ENCODE measurements at regions not wholly inside any gene's neighbourhood (a gene's known extent, or its start where the extent isn't known, plus 50 kb on each side); places are given as distances from the start of the nearest gene placed in this dataset.

DNA sequence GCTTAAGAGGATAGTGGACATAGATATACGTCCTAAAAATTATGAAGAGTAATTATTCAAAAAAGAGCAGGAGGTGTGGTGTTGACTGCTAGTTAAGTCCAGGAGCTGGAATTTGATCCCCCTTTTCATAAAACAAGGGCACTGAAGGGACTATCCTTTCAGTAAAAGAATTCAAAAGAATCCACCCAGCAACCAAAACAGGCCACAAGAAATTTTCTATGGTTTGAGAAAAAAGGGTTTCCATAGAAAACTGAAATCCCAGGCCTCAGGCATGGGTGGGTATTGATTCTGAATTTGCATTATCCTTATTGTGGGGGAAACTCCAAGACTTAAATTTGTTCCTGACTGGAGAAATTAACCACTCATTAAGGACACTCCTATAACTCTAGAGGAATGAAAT lies 269.0 kb upstream of the MPDZ start:
- H3K4me1 ChIP-seq (ENCODE audit: insufficient read depth, low read length), result no peaks in the 10 kb centered on the region
- H3K9me3 ChIP-seq (ENCODE audit: control insufficient read depth in 1 of 2, low read length in 2 of 2), result no peaks in the 10 kb centered on the region
- no peak overlapping the region for H3K27ac ChIP-seq (ENCODE audit: low read depth, low read length)
- ChIA-PET POLR2A (ENCODE audit: partially characterized antibody) (no interaction called here), CTCF (ENCODE audit: partially characterized antibody) (no interaction called here)
- H3K36me3 ChIP-seq (ENCODE audit: insufficient read depth, low read length), result no peaks in the 10 kb centered on the region
- no peaks in the 10 kb centered on the region for H3K4me1 Mint-ChIP-seq
- no peaks in the 10 kb centered on the region for H3K36me3 Mint-ChIP-seq
- H3K4me3 ChIP-seq (ENCODE audit: low read length in 2 of 2), result no peak overlapping the region
- intact Hi-C loops (cut with micrococcal nuclease), result no loop called here
- DNase-seq, result no peak
- no peak overlapping the region for H3K27ac Mint-ChIP-seq
- no peaks in the 10 kb centered on the region for H3K27me3 ChIP-seq (ENCODE audit: insufficient read depth, low read length)
- no peaks in the 10 kb centered on the region for H3K27me3 Mint-ChIP-seq
- peaks cover 0 to 31% (median 6%) of the 10 kb centered on the region in 8 donors for H3K9me3 Mint-ChIP-seq
- no peak overlapping the region for H3K4me3 Mint-ChIP-seq

DNA sequence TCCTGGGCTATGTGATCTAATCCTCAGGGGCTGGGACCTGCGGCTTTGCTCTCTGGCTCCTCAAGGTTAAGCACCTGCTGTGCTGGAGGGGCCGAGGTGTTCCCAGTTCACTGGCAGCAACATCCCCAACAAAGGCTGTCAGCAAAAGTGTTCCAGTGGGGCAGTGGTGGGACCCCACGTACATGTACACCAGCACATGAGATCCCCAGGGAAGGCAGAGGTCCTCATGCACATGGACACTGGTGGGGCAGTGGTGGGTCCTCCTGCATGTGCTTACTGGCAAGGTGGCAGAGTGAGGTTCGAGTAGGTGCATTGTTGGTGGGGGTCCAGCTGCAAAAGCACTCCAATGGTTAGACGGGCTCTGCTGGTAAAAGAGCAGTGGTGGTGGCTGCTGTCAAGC lies 255.6 kb upstream of the MPDZ start:
- H3K4me1 Mint-ChIP-seq, result no peaks in the 10 kb centered on the region
- CTCF ChIA-PET (ENCODE audit: partially characterized antibody), result no interaction called here
- no peaks in the 10 kb centered on the region for H3K27me3 ChIP-seq (ENCODE audit: insufficient read depth, low read length)

DNA sequence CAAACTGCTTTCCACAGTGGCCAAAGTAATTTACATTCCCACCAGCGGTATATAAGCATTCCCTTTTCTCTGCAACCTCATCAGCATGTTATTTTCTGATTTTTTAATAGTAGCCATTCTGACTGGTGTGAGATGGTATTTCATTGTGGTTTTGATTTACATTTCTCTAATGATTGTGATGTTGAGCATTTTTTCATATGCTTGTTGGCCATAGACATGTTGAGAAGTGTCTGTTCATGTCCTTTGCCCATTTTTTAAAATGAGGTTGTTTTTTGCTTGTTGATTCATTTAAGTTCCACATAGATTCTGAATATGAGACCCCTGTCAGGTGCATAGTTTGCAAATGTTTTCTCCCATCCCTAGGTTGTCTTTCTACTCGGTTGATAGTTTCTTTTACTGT lies 254.5 kb upstream of the MPDZ start:
- no peak for DNase-seq
- H3K4me3 Mint-ChIP-seq, result no peak overlapping the region
- intact Hi-C loops (cut with micrococcal nuclease), result no loop called here
- ChIA-PET CTCF (ENCODE audit: partially characterized antibody) (no interaction called here), POLR2A (ENCODE audit: partially characterized antibody) (no interaction called here)
- H3K27ac ChIP-seq (ENCODE audit: low read depth, low read length), result no peak overlapping the region
- no peaks in the 10 kb centered on the region for H3K27me3 ChIP-seq (ENCODE audit: insufficient read depth, low read length)
- H3K36me3 ChIP-seq (ENCODE audit: insufficient read depth, low read length), result no peaks in the 10 kb centered on the region
- H3K9me3 Mint-ChIP-seq, result peaks cover 0 to 8% (median 3%) of the 10 kb centered on the region in 8 donors
- no peaks in the 10 kb centered on the region for H3K27me3 Mint-ChIP-seq
- H3K4me3 ChIP-seq (ENCODE audit: low read length in 2 of 2), result no peak overlapping the region
- no peak overlapping the region for H3K27ac Mint-ChIP-seq
- H3K36me3 Mint-ChIP-seq, result no peaks in the 10 kb centered on the region
- H3K4me1 ChIP-seq (ENCODE audit: insufficient read depth, low read length), result no peaks in the 10 kb centered on the region
- H3K9me3 ChIP-seq (ENCODE audit: control insufficient read depth in 1 of 2, low read length in 2 of 2), result no peaks in the 10 kb centered on the region
- H3K4me1 Mint-ChIP-seq, result no peaks in the 10 kb centered on the region

More for the DNA sequence above, 255.6 kb upstream of the MPDZ start:
- H3K9me3 ChIP-seq (ENCODE audit: control insufficient read depth in 1 of 2, low read length in 2 of 2), result no peaks in the 10 kb centered on the region
- POLR2A ChIA-PET (ENCODE audit: partially characterized antibody), result no interaction called here
- no peak overlapping the region for H3K4me3 ChIP-seq (ENCODE audit: low read length in 2 of 2)
- H3K9me3 Mint-ChIP-seq, result peaks cover 0 to 9% (median 3%) of the 10 kb centered on the region in 8 donors
- no peak overlapping the region for H3K27ac ChIP-seq (ENCODE audit: low read depth, low read length)
- intact Hi-C loops (cut with micrococcal nuclease), result no loop called here
- H3K4me3 Mint-ChIP-seq, result no peak overlapping the region
- H3K36me3 ChIP-seq (ENCODE audit: insufficient read depth, low read length), result no peaks in the 10 kb centered on the region
- H3K36me3 Mint-ChIP-seq, result no peaks in the 10 kb centered on the region
- no peaks in the 10 kb centered on the region for H3K4me1 ChIP-seq (ENCODE audit: insufficient read depth, low read length)
- no peak overlapping the region for H3K27ac Mint-ChIP-seq
- DNase-seq, result no peak
- H3K27me3 Mint-ChIP-seq, result no peaks in the 10 kb centered on the region

DNA sequence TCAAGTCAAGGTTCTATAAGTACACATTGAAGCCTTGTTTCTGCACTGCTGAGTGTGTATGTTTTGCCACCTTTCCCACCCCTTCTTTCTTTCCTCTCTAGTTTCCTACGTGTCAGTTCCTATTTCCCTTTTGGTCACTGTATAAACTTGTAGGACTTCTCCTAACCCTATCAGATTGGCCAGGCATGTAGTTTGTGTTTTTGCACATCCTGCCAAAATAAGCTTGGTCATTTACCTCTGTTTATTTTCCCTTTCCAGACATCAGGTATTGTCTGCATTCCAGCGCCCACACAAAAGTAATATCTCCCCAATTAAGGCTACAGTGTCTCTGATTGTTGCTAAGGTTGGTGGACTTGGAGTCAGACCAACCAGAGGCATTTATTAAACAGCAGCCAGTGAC lies 252.9 kb upstream of the MPDZ start:
- H3K27ac ChIP-seq (ENCODE audit: low read depth, low read length), result no peak overlapping the region
- DNase-seq, result no peak
- no peaks in the 10 kb centered on the region for H3K36me3 ChIP-seq (ENCODE audit: insufficient read depth, low read length)
- H3K4me1 ChIP-seq (ENCODE audit: insufficient read depth, low read length), result no peaks in the 10 kb centered on the region
- intact Hi-C loops (cut with micrococcal nuclease), result no loop called here
- Mint-ChIP-seq H3K4me1 (no peaks in the 10 kb centered on the region), H3K27me3 (no peaks in the 10 kb centered on the region), H3K36me3 (no peaks in the 10 kb centered on the region), H3K4me3 (no peak overlapping the region), H3K9me3 (peaks cover 0 to 8% (median 3%) of the 10 kb centered on the region in 8 donors), H3K27ac (no peak overlapping the region)
- no peak overlapping the region for H3K4me3 ChIP-seq (ENCODE audit: low read length in 2 of 2)
- ChIA-PET POLR2A (ENCODE audit: partially characterized antibody) (no interaction called here), CTCF (ENCODE audit: partially characterized antibody) (no interaction called here)
- no peaks in the 10 kb centered on the region for H3K27me3 ChIP-seq (ENCODE audit: insufficient read depth, low read length)
- H3K9me3 ChIP-seq (ENCODE audit: control insufficient read depth in 1 of 2, low read length in 2 of 2), result no peaks in the 10 kb centered on the region

DNA sequence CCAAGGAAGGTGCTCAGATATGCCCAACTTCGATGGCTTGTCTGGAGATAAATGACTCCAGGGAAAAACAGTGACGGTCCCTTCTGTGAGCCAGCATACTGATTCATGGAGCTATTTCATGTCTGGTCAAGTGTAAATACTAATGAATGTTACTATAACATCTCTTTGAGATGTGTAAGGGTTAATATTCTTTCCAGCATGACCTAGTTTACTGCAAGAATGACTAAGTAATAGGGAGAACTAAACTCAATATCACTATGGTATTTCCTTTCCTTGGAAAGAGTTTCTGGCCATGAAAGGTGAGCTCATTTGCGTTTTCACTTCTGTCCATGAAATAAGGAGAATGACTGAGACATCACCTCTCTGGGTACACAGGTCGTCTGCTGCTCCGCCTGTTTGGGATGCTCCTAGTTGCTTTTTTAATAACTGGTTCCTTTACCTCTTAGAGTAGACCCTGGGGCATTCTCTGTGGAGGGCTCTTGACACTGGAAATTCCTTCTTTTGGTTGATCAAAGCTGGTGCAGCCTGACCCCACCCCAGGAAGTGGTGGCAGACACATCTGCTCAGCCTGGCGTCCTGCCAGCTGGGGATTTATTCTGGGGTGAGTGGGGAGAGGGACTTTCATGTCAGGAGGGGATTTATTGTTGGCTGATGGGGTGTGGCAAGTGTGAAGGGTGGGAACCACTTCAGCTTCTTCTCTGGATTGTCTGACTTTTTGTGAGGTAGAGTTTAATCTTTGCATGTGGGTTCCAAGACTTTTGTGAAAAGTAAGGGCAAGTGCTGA lies 250.0 kb upstream of the MPDZ start:
- no peaks in the 10 kb centered on the region for H3K27me3 Mint-ChIP-seq
- H3K27ac Mint-ChIP-seq, result no peak overlapping the region
- DNase-seq, result no peak
- Histone ChIP-seq H3K4me3 (ENCODE audit: low read length in 2 of 2) (no peak overlapping the region), H3K27ac (ENCODE audit: low read depth, low read length) (no peak overlapping the region), H3K9me3 (ENCODE audit: control insufficient read depth in 1 of 2, low read length in 2 of 2) (no peaks in the 10 kb centered on the region), H3K4me1 (ENCODE audit: insufficient read depth, low read length) (no peaks in the 10 kb centered on the region), H3K36me3 (ENCODE audit: insufficient read depth, low read length) (no peaks in the 10 kb centered on the region), H3K27me3 (ENCODE audit: insufficient read depth, low read length) (no peaks in the 10 kb centered on the region)
- POLR2A ChIA-PET (ENCODE audit: partially characterized antibody), result no interaction called here
- H3K4me1 Mint-ChIP-seq, result no peaks in the 10 kb centered on the region
- intact Hi-C loops (cut with micrococcal nuclease), result no loop called here
- peaks cover 0 to 8% (median 2%) of the 10 kb centered on the region in 8 donors for H3K9me3 Mint-ChIP-seq
- CTCF ChIA-PET (ENCODE audit: partially characterized antibody), result no interaction called here
- no peak overlapping the region for H3K4me3 Mint-ChIP-seq
- no peaks in the 10 kb centered on the region for H3K36me3 Mint-ChIP-seq

DNA sequence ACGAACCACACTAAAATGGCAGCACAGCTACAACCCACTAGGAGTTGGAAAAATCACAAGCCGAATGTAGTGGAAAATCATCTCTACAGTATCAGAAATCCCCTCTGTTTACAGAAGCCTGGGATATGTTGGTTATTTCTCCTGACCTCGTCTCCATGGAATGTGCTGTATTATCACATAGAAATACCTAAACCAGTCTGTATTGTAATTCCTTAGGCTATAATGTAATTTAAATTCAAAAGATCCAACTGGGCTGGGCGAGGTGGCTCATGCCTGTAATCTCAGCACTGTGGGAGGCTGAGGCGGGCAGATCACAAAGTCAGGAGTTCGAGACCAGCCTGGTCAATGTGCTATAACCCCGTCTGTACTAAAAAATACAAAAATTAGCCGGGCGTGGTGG lies 244.8 kb upstream of the MPDZ start:
- ChIA-PET POLR2A (ENCODE audit: partially characterized antibody) (no interaction called here), CTCF (ENCODE audit: partially characterized antibody) (no interaction called here)
- no peaks in the 10 kb centered on the region for H3K4me1 Mint-ChIP-seq
- no peaks in the 10 kb centered on the region for H3K27me3 Mint-ChIP-seq
- no peak overlapping the region for H3K27ac Mint-ChIP-seq
- peaks cover 0 to 4% (median under 1%) of the 10 kb centered on the region in 8 donors for H3K9me3 Mint-ChIP-seq
- Histone ChIP-seq H3K9me3 (ENCODE audit: control insufficient read depth in 1 of 2, low read length in 2 of 2) (no peaks in the 10 kb centered on the region), H3K36me3 (ENCODE audit: insufficient read depth, low read length) (no peaks in the 10 kb centered on the region), H3K4me3 (ENCODE audit: low read length in 2 of 2) (no peak overlapping the region), H3K27ac (ENCODE audit: low read depth, low read length) (no peak overlapping the region), H3K4me1 (ENCODE audit: insufficient read depth, low read length) (no peaks in the 10 kb centered on the region), H3K27me3 (ENCODE audit: insufficient read depth, low read length) (no peaks in the 10 kb centered on the region)
- H3K4me3 Mint-ChIP-seq, result no peak overlapping the region
- intact Hi-C loops (cut with micrococcal nuclease), result no loop called here
- no peaks in the 10 kb centered on the region for H3K36me3 Mint-ChIP-seq
- DNase-seq, result no peak

DNA sequence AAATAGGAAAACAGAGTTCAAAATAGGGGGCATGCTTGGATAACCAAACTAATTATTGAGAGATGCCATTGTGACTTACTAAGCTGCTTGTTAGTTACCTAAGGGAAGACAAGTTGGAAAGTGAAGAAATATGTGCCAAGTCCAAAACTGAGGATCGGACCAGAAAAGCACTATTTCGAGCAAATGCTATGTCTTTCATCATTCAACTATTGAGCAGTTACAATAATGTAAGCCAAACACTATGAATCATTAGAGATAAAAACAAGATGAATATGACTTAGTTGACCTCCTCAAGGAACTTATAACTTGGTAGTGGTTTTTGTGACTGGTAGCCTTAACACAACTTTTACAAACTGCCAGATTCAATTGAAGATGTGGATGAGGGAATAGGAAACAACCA lies 240.6 kb upstream of the MPDZ start:
- Mint-ChIP-seq H3K4me1 (no peaks in the 10 kb centered on the region), H3K27ac (no peak overlapping the region), H3K9me3 (peaks cover 0 to 13% (median 2%) of the 10 kb centered on the region in 8 donors), H3K4me3 (no peak overlapping the region), H3K27me3 (no peaks in the 10 kb centered on the region), H3K36me3 (no peaks in the 10 kb centered on the region)
- no peak overlapping the region for H3K27ac ChIP-seq (ENCODE audit: low read depth, low read length)
- intact Hi-C loops (cut with micrococcal nuclease), result no loop called here
- ChIA-PET POLR2A (ENCODE audit: partially characterized antibody) (no interaction called here), CTCF (ENCODE audit: partially characterized antibody) (no interaction called here)
- H3K36me3 ChIP-seq (ENCODE audit: insufficient read depth, low read length), result no peaks in the 10 kb centered on the region
- no peak for DNase-seq
- H3K9me3 ChIP-seq (ENCODE audit: control insufficient read depth in 1 of 2, low read length in 2 of 2), result no peaks in the 10 kb centered on the region
- no peaks in the 10 kb centered on the region for H3K27me3 ChIP-seq (ENCODE audit: insufficient read depth, low read length)
- no peaks in the 10 kb centered on the region for H3K4me1 ChIP-seq (ENCODE audit: insufficient read depth, low read length)
- H3K4me3 ChIP-seq (ENCODE audit: low read length in 2 of 2), result no peak overlapping the region

All from CD4-positive, alpha-beta memory T cell (primary cell).